SK-N-SH (cell line): ENCODE measurements at regions not wholly inside any gene's neighbourhood (a gene's known extent, or its start where the extent isn't known, plus 50 kb on each side); places are given as distances from the start of the nearest gene placed in this dataset.

ENCODE experiments used
- CTCF ChIA-PET: fragments of 300-600, 350-600 bp; formaldehyde crosslinking; extraction: SDS; loops from one replicate; lab custom pipeline; 2021; lab: Yijun Ruan, JAX
- POLR2A ChIA-PET: fragments of 350-600 bp; sonication (Branson Sonifier 250); formaldehyde crosslinking; extraction: SDS; loops from one replicate; lab custom pipeline; 2020; ENCODE audit warnings: antibody characterized with exemption, inconsistent platforms; lab: Yijun Ruan, JAX
- DNase-seq: peaks from one replicate; pipeline ENCODE4 v3.0.0; 2012
- H2AFZ ChIP-seq: fragments of 200-600 bp; sonication (generic); 2 replicates; pipeline ENCODE4 v1.8.1; 2016; ENCODE audit warnings: antibody characterized with exemption, mild to moderate bottlenecking, low read depth
- H3F3A ChIP-seq: fragments of 200-600 bp; sonication (generic); replicated peaks from 2 replicates; pipeline ENCODE3; 2016; ENCODE audit warnings: antibody characterized with exemption, mild to moderate bottlenecking; ENCODE audit not compliant: insufficient read depth
- H3K27ac ChIP-seq, 2 experiments: fragments of 200-500 bp in 1 of 2; fragments of 200-600 bp in 1 of 2; sonication (Bioruptor generic) in 1 of 2; sonication (generic), shearing (Covaris generic) in 1 of 2; 2 replicates each; pipeline versions ENCODE4 v1.5.1 to v1.6.1; 2014 to 2016; ENCODE audit warnings: low read depth in 2 of 2, inconsistent platforms in 1 of 2, low read length in 1 of 2, mild to moderate bottlenecking in 1 of 2, mixed read lengths in 1 of 2
- H3K27me3 ChIP-seq: fragments of 200-600 bp; sonication (generic), shearing (Covaris generic); 2 replicates; pipeline ENCODE4 v1.6.1; 2016; ENCODE audit warnings: mixed run types; ENCODE audit not compliant: insufficient read depth
- H3K36me3 ChIP-seq, 2 experiments: fragments of 200-500 bp in 1 of 2; fragments of 200-600 bp in 1 of 2; sonication (Bioruptor generic) in 1 of 2; sonication (generic) in 1 of 2; replicated peaks in 1 of 2; 2 replicates each; pipeline versions ENCODE3 to v1.5.1; 2014 to 2016; ENCODE audit warnings: low read length in 1 of 2, mild to moderate bottlenecking in 1 of 2; ENCODE audit not compliant: insufficient read depth in 2 of 2, control insufficient read depth in 1 of 2
- H3K4me1 ChIP-seq, 2 experiments: fragments of 200-500 bp in 1 of 2; fragments of 200-600 bp in 1 of 2; sonication (Bioruptor generic) in 1 of 2; sonication (generic), shearing (Covaris generic) in 1 of 2; 2 replicates each; pipeline versions ENCODE4 v1.5.1 to v1.6.1; 2014 to 2016; ENCODE audit warnings: low read depth in 1 of 2, low read length in 1 of 2, mixed run types in 1 of 2; ENCODE audit not compliant: insufficient read depth in 2 of 2, control insufficient read depth in 1 of 2
- H3K4me2 ChIP-seq: fragments of 200-600 bp; sonication (generic), shearing (Covaris generic); 2 replicates; pipeline ENCODE4 v1.6.1; 2017; ENCODE audit warnings: mixed run types
- H3K4me3 ChIP-seq, 2 experiments: fragments of 200-500 bp in 1 of 2; fragments of 200-600 bp in 1 of 2; sonication (Bioruptor generic) in 1 of 2; sonication (generic), shearing (Covaris generic) in 1 of 2; 2 replicates each; pipeline versions ENCODE4 v1.5.1 to v1.8.1; 2014 to 2016; ENCODE audit warnings: low read depth in 2 of 2, inconsistent platforms in 1 of 2, low read length in 1 of 2, mild to moderate bottlenecking in 1 of 2, mixed read lengths in 1 of 2, moderate library complexity in 1 of 2
- H3K79me2 ChIP-seq: fragments of 200-600 bp; sonication (generic); 2 replicates; pipeline ENCODE4 v1.8.1; 2017; ENCODE audit warnings: mild to moderate bottlenecking; ENCODE audit not compliant: insufficient read depth
- H3K9ac ChIP-seq: fragments of 200-600 bp; sonication (generic); 2 replicates; pipeline ENCODE4 v1.6.1; 2017; ENCODE audit warnings: mixed run types
- H3K9me2 ChIP-seq: fragments of 200-600 bp; sonication (generic); 2 replicates; pipeline ENCODE4 v1.6.1; 2017; ENCODE audit warnings: mixed run types
- H3K9me3 ChIP-seq: fragments of 200-600 bp; sonication (generic); 2 replicates; pipeline ENCODE4 v1.6.1; 2017; ENCODE audit warnings: mixed run types, mild to moderate bottlenecking, moderate library complexity
- H4K20me1 ChIP-seq: fragments of 200-600 bp; sonication (generic); 2 replicates; pipeline ENCODE4 v1.6.1; 2017; ENCODE audit warnings: mild to moderate bottlenecking, mixed run types; ENCODE audit not compliant: insufficient read depth
- ELF1 ChIP-seq: IDR thresholded peaks from 2 replicates; pipeline ENCODE4 v1.4.0; 2012
- EP300 ChIP-seq, 2 experiments: IDR thresholded peaks; 2 replicates each; pipeline versions ENCODE4 v1.4.0 to v1.6.1; 2012; ENCODE audit warnings: borderline replicate concordance in 1 of 2, low read depth in 1 of 2, low read length in 1 of 2
- FOXJ3 ChIP-seq: sonication (generic); formaldehyde crosslinking; IDR thresholded peaks from 2 replicates; pipeline ENCODE4 v1.5.1; 2020; ENCODE audit warnings: mild to moderate bottlenecking, missing genetic modification reagents
- RCOR1 ChIP-seq: fragments of 150-350 bp; IDR thresholded peaks from 2 replicates; pipeline ENCODE4 v1.6.1; 2017; ENCODE audit warnings: antibody characterized with exemption, low read length
- RXRA ChIP-seq: IDR thresholded peaks from 2 replicates; pipeline ENCODE4 v1.4.0; 2012; ENCODE audit warnings: low read depth, mild to moderate bottlenecking, borderline replicate concordance
- TEAD4 ChIP-seq: IDR thresholded peaks from 2 replicates; pipeline ENCODE4 v1.4.0; 2012; ENCODE audit warnings: mild to moderate bottlenecking, borderline replicate concordance; ENCODE audit not compliant: insufficient read depth
- ZBTB33 ChIP-seq: IDR thresholded peaks from 2 replicates; pipeline ENCODE4 v1.4.0; 2012; ENCODE audit warnings: low read depth, borderline replicate concordance
- WGBS: methylation state at CpG from one replicate; pipeline ENCODE4 v1.1.6; 2017; ENCODE audit warnings: low lambda C conversion rate; 5-methylcytosine and 5-hydroxymethylcytosine counted together

- Histone ChIP-seq H3K9me2 (no peaks in the 10 kb centered on the region), H3K4me3 (no peak overlapping the region)
- TF ChIP-seq ELF1: no peak
- TF ChIP-seq, all 33 proteins: peak for 0
- Histone ChIP-seq H3K79me2 (no peaks in the 10 kb centered on the region), H3K27ac (no peak overlapping the region), H4K20me1 (no peaks in the 10 kb centered on the region), H2AFZ (no peak overlapping the region), H3K9me3 (no peaks in the 10 kb centered on the region), H3K27me3 (no peaks in the 10 kb centered on the region), H3F3A (no peaks in the 10 kb centered on the region), H3K36me3 (no peaks in the 10 kb centered on the region), H3K4me2 (no peak overlapping the region), H3K4me1 (no peaks in the 10 kb centered on the region), H3K9ac (no peak overlapping the region)
- ChIA-PET CTCF (no interaction called here), POLR2A (no interaction called here)
- WGBS: 3% methylated on average over 2 of the region's 2 CpGs
- DNase-seq: no peak
Observed at GRCh38 chr15:96771035-96771434, 440.5 kb downstream of the NR2F2 start.

GRCh38 chr15:96774216-96774615 is 443.7 kb downstream of the NR2F2 start:
- H2AFZ ChIP-seq: no peak overlapping the region
- DNase-seq: no peak
- H3K79me2 ChIP-seq: no peaks in the 10 kb centered on the region
- no peak for TF ChIP-seq RXRA
- H3K9me2 ChIP-seq: no peaks in the 10 kb centered on the region
- 2% methylated on average over 3 of the region's 3 CpGs for WGBS
- no peaks in the 10 kb centered on the region for H3F3A ChIP-seq
- no peaks in the 10 kb centered on the region for H3K36me3 ChIP-seq
- no peaks in the 10 kb centered on the region for H3K9me3 ChIP-seq
- H3K4me2 ChIP-seq: no peak overlapping the region
- no peak overlapping the region for H3K4me3 ChIP-seq
- no peaks in the 10 kb centered on the region for H3K4me1 ChIP-seq
- CTCF ChIA-PET: no interaction called here
- H4K20me1 ChIP-seq: no peaks in the 10 kb centered on the region
- H3K27me3 ChIP-seq: no peaks in the 10 kb centered on the region
- no peak overlapping the region for H3K27ac ChIP-seq
- POLR2A ChIA-PET: no interaction called here
- H3K9ac ChIP-seq: no peak overlapping the region

- WGBS: 5% methylated on average over 2 of the region's 3 CpGs
- H3K27ac ChIP-seq: no peak overlapping the region
- H2AFZ ChIP-seq: no peak overlapping the region
- H3K9ac ChIP-seq: no peak overlapping the region
- ChIA-PET CTCF (no interaction called here), POLR2A (no interaction called here)
- no peaks in the 10 kb centered on the region for H3K36me3 ChIP-seq
- no peaks in the 10 kb centered on the region for H4K20me1 ChIP-seq
- H3K27me3 ChIP-seq: no peaks in the 10 kb centered on the region
- TF ChIP-seq ZBTB33 (no peak), TEAD4 (no peak), EP300 (IDR thresholded peaks at IDR 0.05; ENCODE audit: borderline replicate concordance in 1 of 2, low read depth in 1 of 2, low read length in 1 of 2) (no peak), RCOR1 (no peak), FOXJ3 (CRISPR knock-in tag) (no peak)
- no peaks in the 10 kb centered on the region for H3K9me3 ChIP-seq
- H3K9me2 ChIP-seq: no peaks in the 10 kb centered on the region
- no peak for DNase-seq
- no peaks in the 10 kb centered on the region for H3K79me2 ChIP-seq
- no peak overlapping the region for H3K4me3 ChIP-seq
- H3K4me1 ChIP-seq: no peaks in the 10 kb centered on the region
- no peak overlapping the region for H3K4me2 ChIP-seq
- no peaks in the 10 kb centered on the region for H3F3A ChIP-seq
Observed at GRCh38 chr15:96783746-96784145, 453.2 kb downstream of the NR2F2 start.
